ENCODE measurements at regions not wholly inside any gene's neighbourhood (a gene's known extent, or its start where the extent isn't known, plus 50 kb on each side); places are given as distances from the start of the nearest gene placed in this dataset.

DNA sequence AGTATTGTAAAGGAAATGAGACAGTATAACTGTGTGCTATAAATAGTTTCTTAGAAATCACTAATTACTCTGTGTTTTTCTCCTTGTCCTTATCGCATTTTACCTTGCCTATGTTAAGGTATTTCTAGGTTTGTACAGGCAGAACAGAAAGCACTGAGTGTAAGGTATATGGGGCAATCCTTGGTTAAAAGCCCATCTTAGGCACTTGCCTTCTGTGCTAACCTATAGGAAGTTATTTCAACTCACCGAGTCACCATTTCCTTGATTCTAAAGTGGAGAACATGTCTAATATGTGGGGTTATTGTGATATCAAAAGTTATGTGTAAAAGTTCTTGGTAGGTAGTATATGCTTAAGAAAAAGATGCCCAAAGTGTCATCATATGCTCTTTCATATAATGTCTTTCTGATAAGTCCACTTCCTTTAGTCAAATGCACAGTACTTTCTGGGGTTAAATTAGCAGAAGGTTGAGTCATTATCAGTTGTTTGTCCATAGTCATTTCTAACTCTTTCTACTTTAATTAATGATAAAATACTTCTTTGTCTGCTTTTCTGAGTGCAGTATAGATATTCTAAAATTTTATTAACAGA is 276.4 kb downstream of the UTRN start:
- Histone ChIP-seq H3K14ac (ENCODE audit: insufficient read depth, low read length) (no peak overlapping the region), H3K27ac (ENCODE audit: insufficient read length, low read depth, low read length) (no peak overlapping the region), H3K4me1 (ENCODE audit: insufficient read depth, low read length) (no peaks in the 10 kb centered on the region), H2AFZ (ENCODE audit: low read length) (no peak overlapping the region), H2BK12ac (ENCODE audit: insufficient read length, low read depth, low read length) (no peak overlapping the region), H3K9me3 (ENCODE audit: control insufficient read depth, low read depth, low read length) (no peaks in the 10 kb centered on the region), H3K23ac (ENCODE audit: insufficient read length, low read depth, low read length) (no peak overlapping the region), H4K91ac (ENCODE audit: insufficient read length, low read depth, low read length) (no peak overlapping the region), H2BK5ac (ENCODE audit: insufficient read length, low read length) (no peak overlapping the region), H4K8ac (replicated peaks; ENCODE audit: insufficient read length, low read depth, low read length) (no peak overlapping the region), H4K20me1 (ENCODE audit: control insufficient read depth, insufficient read depth, insufficient read length) (no peaks in the 10 kb centered on the region), H3K4ac (ENCODE audit: low read depth, low read length) (no peak overlapping the region), H2AK5ac (ENCODE audit: insufficient read length, low read length) (no peak overlapping the region), H3K9ac (ENCODE audit: extremely low read depth, insufficient read length, low read length) (no peak overlapping the region), H3K79me1 (ENCODE audit: insufficient read depth, low read depth, low read length, poor library complexity, severe bottlenecking) (no peaks in the 10 kb centered on the region), H3K23me2 (ENCODE audit: insufficient read length, low read depth, low read length, poor library complexity, severe bottlenecking) (no peaks in the 10 kb centered on the region), H4K5ac (ENCODE audit: insufficient read length, low read depth, low read length) (no peak overlapping the region), H3T11ph (ENCODE audit: low read length) (no peak overlapping the region), H3K27me3 (ENCODE audit: insufficient read depth, low read length) (no peaks in the 10 kb centered on the region), H3K79me2 (ENCODE audit: insufficient read depth, low read length) (no peaks in the 10 kb centered on the region), H2BK120ac (ENCODE audit: low read depth, low read length, poor library complexity, severe bottlenecking) (no peak overlapping the region), H3K56ac (ENCODE audit: insufficient read length, low read depth, low read length) (no peak overlapping the region), H2BK15ac (ENCODE audit: low read depth, low read length) (no peak overlapping the region), H3K18ac (ENCODE audit: insufficient read length, low read depth, low read length) (no peak overlapping the region), H2BK20ac (ENCODE audit: low read depth, low read length, poor library complexity, severe bottlenecking) (no peak overlapping the region), H3K4me2 (ENCODE audit: insufficient read depth, insufficient read length, low read length) (no peak overlapping the region)
- no peaks in the 10 kb centered on the region for H3K27me3 Mint-ChIP-seq (ENCODE audit: low read depth)
- H3K27ac Mint-ChIP-seq, result no peak overlapping the region
- H3K4me3 Mint-ChIP-seq, result no peak overlapping the region
- H3K36me3 Mint-ChIP-seq (ENCODE audit: insufficient read depth in 1 of 3, low read depth in 3 of 3), result peaks cover 0 to 8% (median 0%) of the 10 kb centered on the region in 3 experiments; a peak in 3 of 7 replicates
- no peaks in the 10 kb centered on the region for H3K9me3 Mint-ChIP-seq
- no peak for DNase-seq
- no peaks in the 10 kb centered on the region for H3K4me1 Mint-ChIP-seq
- WGBS (ENCODE audit: extremely low coverage, insufficient read length, low lambda C conversion rate), result no CpG with 5 or more reads among the region's 2 CpGs
- TF ChIP-seq, protein P1, sequence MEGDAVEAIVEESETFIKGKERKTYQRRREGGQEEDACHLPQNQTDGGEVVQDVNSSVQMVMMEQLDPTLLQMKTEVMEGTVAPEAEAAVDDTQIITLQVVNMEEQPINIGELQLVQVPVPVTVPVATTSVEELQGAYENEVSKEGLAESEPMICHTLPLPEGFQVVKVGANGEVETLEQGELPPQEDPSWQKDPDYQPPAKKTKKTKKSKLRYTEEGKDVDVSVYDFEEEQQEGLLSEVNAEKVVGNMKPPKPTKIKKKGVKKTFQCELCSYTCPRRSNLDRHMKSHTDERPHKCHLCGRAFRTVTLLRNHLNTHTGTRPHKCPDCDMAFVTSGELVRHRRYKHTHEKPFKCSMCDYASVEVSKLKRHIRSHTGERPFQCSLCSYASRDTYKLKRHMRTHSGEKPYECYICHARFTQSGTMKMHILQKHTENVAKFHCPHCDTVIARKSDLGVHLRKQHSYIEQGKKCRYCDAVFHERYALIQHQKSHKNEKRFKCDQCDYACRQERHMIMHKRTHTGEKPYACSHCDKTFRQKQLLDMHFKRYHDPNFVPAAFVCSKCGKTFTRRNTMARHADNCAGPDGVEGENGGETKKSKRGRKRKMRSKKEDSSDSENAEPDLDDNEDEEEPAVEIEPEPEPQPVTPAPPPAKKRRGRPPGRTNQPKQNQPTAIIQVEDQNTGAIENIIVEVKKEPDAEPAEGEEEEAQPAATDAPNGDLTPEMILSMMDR (conservative IDR thresholded peaks at IDR 0.05), result no peak

Data from H9 (cell line).